GM12878 (cell line): ENCODE measurements at regions not wholly inside any gene's neighbourhood (a gene's known extent, or its start where the extent isn't known, plus 50 kb on each side); places are given as distances from the start of the nearest gene placed in this dataset.

Experiments
- ATAC-seq: fragments of 200-7000 bp; cut with Tn5 transposase; 3 replicates; pipeline ENCODE4 v1.9.1; 2020; ENCODE audit warnings: mild to moderate bottlenecking, moderate library complexity
- BruUV-seq: library from RNA; stranded (reverse); fragments of 400-500 nt; replicated peaks from 2 replicates; lab custom pipeline; 2021; lab: Mats Ljungman, UMichigan
- CTCF ChIA-PET: fragments of 300-600 bp; sonication (Branson Sonifier 250); formaldehyde crosslinking; extraction: SDS; loops from one replicate; lab custom pipeline; 2021; ENCODE audit warnings: inconsistent platforms; lab: Yijun Ruan, JAX
- POLR2A ChIA-PET: fragments of 350-600 bp; formaldehyde crosslinking; extraction: SDS; loops from one replicate; lab custom pipeline; 2021; ENCODE audit warnings: inconsistent platforms; lab: Charles Lee
- RAD21 ChIA-PET: fragments of 300-600 bp; sonication (Branson Sonifier 250); formaldehyde crosslinking; loops from one replicate; lab custom pipeline; 2023; ENCODE audit warnings: antibody characterized with exemption; ENCODE audit not compliant: unreplicated experiment; lab: Charles Lee
- SMC1A ChIA-PET: fragments of 300-600 bp; sonication (Branson Sonifier 250); formaldehyde crosslinking; loops from one replicate; lab custom pipeline; 2023; ENCODE audit not compliant: unreplicated experiment, uncharacterized antibody; lab: Charles Lee
- DNase-seq: peaks from one replicate; pipeline ENCODE4 v3.0.0-alpha.2; 2011; ENCODE audit warnings: low read depth, low spot score
- FAIRE-seq: peaks from 3 replicates; lab custom pipeline; 2011; peaks lifted over from hg19 to GRCh38; lab: Jason Lieb, UNC
- H2AFZ ChIP-seq: 2 replicates; pipeline ENCODE4 v1.6.0; 2011; ENCODE audit warnings: low read depth, low read length, control low read depth; ENCODE audit not compliant: control insufficient read depth
- H3K27ac ChIP-seq: 2 replicates; pipeline ENCODE4 v1.5.1; 2011; ENCODE audit warnings: control low read depth; ENCODE audit not compliant: control insufficient read depth, insufficient read depth
- H3K27me3 ChIP-seq, 2 experiments: replicated peaks in 1 of 2; 2 replicates each; pipeline versions ENCODE4 v1.6.0 to v1.6.1; 2011; ENCODE audit warnings: low read length in 1 of 2; ENCODE audit not compliant: control insufficient read depth in 2 of 2, insufficient read depth in 2 of 2
- H3K36me3 ChIP-seq, 2 experiments: 2 replicates each; pipeline ENCODE4 v1.5.1; 2011; ENCODE audit warnings: low read length in 1 of 2; ENCODE audit not compliant: control insufficient read depth in 2 of 2, insufficient read depth in 2 of 2
- H3K4me1 ChIP-seq: 2 replicates; pipeline ENCODE4 v1.6.1; 2011; ENCODE audit warnings: mild to moderate bottlenecking, low read length, moderate library complexity, mixed read lengths; ENCODE audit not compliant: control insufficient read depth, insufficient read depth
- H3K4me2 ChIP-seq: 2 replicates; pipeline ENCODE4 v1.6.0; 2011; ENCODE audit warnings: control low read depth; ENCODE audit not compliant: control insufficient read depth, insufficient read depth
- H3K4me3 ChIP-seq: fragments of 200-600 bp; sonication (generic); 2 replicates; pipeline ENCODE4 v1.5.1; 2016
- H3K79me2 ChIP-seq: 2 replicates; pipeline ENCODE4 v1.6.0; 2011; ENCODE audit warnings: low read length; ENCODE audit not compliant: control insufficient read depth, insufficient read depth
- H3K9ac ChIP-seq: 2 replicates; pipeline ENCODE4 v1.8.0; 2011; ENCODE audit warnings: low read length, control low read depth, mixed read lengths; ENCODE audit not compliant: control insufficient read depth, insufficient read depth
- H3K9me3 ChIP-seq: replicated peaks from 3 replicates; pipeline ENCODE4 v1.5.1; 2011; ENCODE audit warnings: mild to moderate bottlenecking, low read length; ENCODE audit not compliant: control insufficient read depth, insufficient read depth
- H4K20me1 ChIP-seq: 2 replicates; pipeline ENCODE4 v1.6.0; 2011; ENCODE audit not compliant: control insufficient read depth, insufficient read depth
- BHLHE40 ChIP-seq, 2 experiments: fragments of 450-650 bp in 1 of 2; IDR thresholded peaks; 2 replicates each; pipeline ENCODE4 v1.6.1; 2011 to 2017; ENCODE audit warnings: low read depth in 2 of 2, borderline replicate concordance in 1 of 2, improper control_type of control experiment in 1 of 2, low read length in 1 of 2, mild to moderate bottlenecking in 1 of 2
- NBN ChIP-seq: fragments of 450-650 bp; IDR thresholded peaks from 2 replicates; pipeline ENCODE4 v1.6.1; 2016
- RUNX3 ChIP-seq: IDR thresholded peaks from 2 replicates; pipeline ENCODE4 v1.6.1; 2012; ENCODE audit warnings: low read length, inconsistent platforms
- STAT3 ChIP-seq: IDR thresholded peaks from 2 replicates; pipeline ENCODE4 v1.6.1; 2011; ENCODE audit warnings: low read depth, low read length, improper control_type of control experiment
- ZBED1 ChIP-seq: IDR thresholded peaks from 2 replicates; pipeline ENCODE4 v1.6.1; 2016; ENCODE audit warnings: borderline replicate concordance
- ZBTB11 ChIP-seq: fragments of 450-650 bp; formaldehyde crosslinking; IDR thresholded peaks from 2 replicates; pipeline ENCODE4 v1.5.0; 2022; ENCODE audit warnings: mild to moderate bottlenecking, missing genetic modification characterization
- ZNF384 ChIP-seq: IDR thresholded peaks from 2 replicates; pipeline ENCODE4 v1.6.1; 2012; ENCODE audit warnings: low read depth, mild to moderate bottlenecking, low read length, improper control_type of control experiment, borderline replicate concordance
- WGBS: methylation state at CpG from one replicate; pipeline ENCODE4 v1.1.6; 2016; ENCODE audit warnings: low lambda C conversion rate; ENCODE audit not compliant: insufficient replicate concordance, insufficient coverage; ENCODE audit errors: missing lambda C conversion rate; 5-methylcytosine and 5-hydroxymethylcytosine counted together
- in situ Hi-C: fragments of 300-500 bp; cut with MboI; formaldehyde crosslinking; loops from 9 replicates; pipeline ENCODE4 v1.14.3; 2018; ENCODE audit warnings: mixed read lengths
- intact Hi-C: fragments of 100-400 bp; cut with micrococcal nuclease; formaldehyde crosslinking; loops from one replicate; pipeline ENCODE4 v1.14.2; 2022; ENCODE audit not compliant: unreplicated experiment
- TF ChIP-seq, protein P1 (sequence below): IDR thresholded peaks from 2 replicates; pipeline ENCODE4 v1.6.1; 2012; ENCODE audit warnings: low read depth, low read length, improper control_type of control experiment

GRCh38 chr6:142009647-142010046 lies 123.1 kb upstream of the GJE1 start:
- Histone ChIP-seq H3K27ac (no peak overlapping the region), H3K4me1 (no peaks in the 10 kb centered on the region), H3K27me3 (no peaks in the 10 kb centered on the region), H3K9ac (no peak overlapping the region), H4K20me1 (no peaks in the 10 kb centered on the region), H3K36me3 (no peaks in the 10 kb centered on the region), H3K4me2 (no peak overlapping the region), H3K4me3 (no peak overlapping the region), H3K9me3 (no peaks in the 10 kb centered on the region), H3K79me2 (no peaks in the 10 kb centered on the region), H2AFZ (no peak overlapping the region)
- ChIA-PET POLR2A (no interaction called here), RAD21 (no interaction called here), SMC1A (interaction anchor here (0.6 kb wide), 1 partner anchor 97 kb away, joined by 3 read pairs; no protein-coding TSS in a partner anchor), CTCF (interaction anchor here (0.6 to 0.8 kb wide), 2 partner anchors 13 to 67 kb away, joined by 3 to 4 read pairs; no protein-coding TSS in a partner anchor)
- in situ Hi-C loops = no loop called here
- FAIRE-seq (no peak), DNase-seq (no peak), ATAC-seq (no peak)
- no TSS peak for BruUV-seq
- no peak for TF ChIP-seq BHLHE40 (IDR thresholded peaks at IDR 0.05; ENCODE audit: borderline replicate concordance in 1 of 2, low read depth in 2 of 2, low read length in 1 of 2)
- no peak for TF ChIP-seq NBN
- TF ChIP-seq ZBTB11 = no peak
- no peak for TF ChIP-seq ZNF384
- TF ChIP-seq, protein P1, sequence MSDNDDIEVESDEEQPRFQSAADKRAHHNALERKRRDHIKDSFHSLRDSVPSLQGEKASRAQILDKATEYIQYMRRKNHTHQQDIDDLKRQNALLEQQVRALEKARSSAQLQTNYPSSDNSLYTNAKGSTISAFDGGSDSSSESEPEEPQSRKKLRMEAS = no peak
- TF ChIP-seq ZBED1 = no peak
- TF ChIP-seq RUNX3 = no peak
- no peak for TF ChIP-seq STAT3
- intact Hi-C loops = no loop called here
- WGBS = 0% methylated on average over 2 of the region's 2 CpGs
